Smooth muscle cell (in vitro differentiated cells): ENCODE measurements at regions not wholly inside any gene's neighbourhood (a gene's known extent, or its start where the extent isn't known, plus 50 kb on each side); places are given as distances from the start of the nearest gene placed in this dataset.

ENCODE experiments used
- DNase-seq: peaks from one replicate; lab custom pipeline; 2025; ENCODE audit not compliant: unreplicated experiment; lab: John Stamatoyannopoulos, UW
- H2AFZ ChIP-seq: fragments of 200-600 bp; sonication (generic); 2 replicates; pipeline ENCODE4 v1.6.0; 2016; ENCODE audit warnings: antibody characterized with exemption, low read depth, mild to moderate bottlenecking
- H3F3A ChIP-seq: fragments of 200-600 bp; sonication (generic); 2 replicates; pipeline ENCODE4 v1.6.0; 2017; ENCODE audit warnings: antibody characterized with exemption, low read depth
- H3K27ac ChIP-seq: fragments of 200-600 bp; sonication (generic); 2 replicates; pipeline ENCODE4 v1.5.1; 2016; ENCODE audit warnings: low read depth, mild to moderate bottlenecking
- H3K27me3 ChIP-seq: fragments of 200-600 bp; sonication (generic); 2 replicates; pipeline ENCODE4 v1.6.1; 2016; ENCODE audit warnings: low read depth, mild to moderate bottlenecking
- H3K36me3 ChIP-seq: fragments of 200-600 bp; sonication (generic); 2 replicates; pipeline ENCODE4 v1.5.1; 2016; ENCODE audit warnings: low read depth
- H3K4me1 ChIP-seq: fragments of 200-600 bp; sonication (generic); 2 replicates; pipeline ENCODE4 v1.5.1; 2016; ENCODE audit warnings: low read depth
- H3K4me2 ChIP-seq: fragments of 200-600 bp; sonication (generic); 2 replicates; pipeline ENCODE4 v1.6.0; 2016; ENCODE audit warnings: mild to moderate bottlenecking
- H3K4me3 ChIP-seq: fragments of 200-600 bp; sonication (generic); 2 replicates; pipeline ENCODE4 v1.5.1; 2016; ENCODE audit warnings: mild to moderate bottlenecking
- H3K79me2 ChIP-seq: fragments of 200-600 bp; sonication (generic); 2 replicates; pipeline ENCODE4 v1.6.0; 2016; ENCODE audit warnings: low read depth, mild to moderate bottlenecking
- H3K9ac ChIP-seq: fragments of 200-600 bp; sonication (generic); 2 replicates; pipeline ENCODE4 v1.6.0; 2016; ENCODE audit warnings: low read depth
- H3K9me3 ChIP-seq: fragments of 200-600 bp; sonication (generic); replicated peaks from 2 replicates; pipeline ENCODE4 v1.5.1; 2016; ENCODE audit warnings: low read depth
- H4K20me1 ChIP-seq: fragments of 200-600 bp; sonication (generic); 2 replicates; pipeline ENCODE4 v1.6.0; 2016; ENCODE audit warnings: low read depth
- WGBS: methylation state at CpG from one replicate; pipeline ENCODE4 v1.1.7; 2016; ENCODE audit warnings: low lambda C conversion rate; 5-methylcytosine and 5-hydroxymethylcytosine counted together
- TF ChIP-seq, protein P1 (sequence below): fragments of 200-600 bp; sonication (generic); IDR thresholded peaks from 2 replicates; pipeline ENCODE4 v1.5.1; 2017; ENCODE audit warnings: borderline replicate concordance, mild to moderate bottlenecking, antibody characterized with exemption; ENCODE audit not compliant: insufficient read depth, poor library complexity, severe bottlenecking

DNA sequence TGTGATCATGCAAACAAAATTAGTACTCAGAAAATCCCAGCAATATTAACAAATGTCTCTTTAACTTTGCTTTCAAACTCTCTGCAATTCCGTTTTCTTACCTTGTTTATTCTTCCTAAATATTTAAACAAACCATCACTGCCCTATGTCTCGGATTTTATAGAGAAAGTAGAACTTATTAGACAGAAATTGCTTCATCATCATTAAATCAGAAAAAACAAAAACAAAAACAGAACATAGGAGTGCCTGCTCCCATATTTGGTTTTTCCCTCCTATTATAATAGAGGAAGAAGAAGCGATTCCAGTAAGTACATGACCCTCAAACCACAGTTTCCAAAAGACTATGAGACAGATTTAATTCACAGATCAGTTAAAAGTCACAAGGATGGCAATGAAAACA is 1228.0 kb downstream of the RPA4 start:
- DNase-seq = no peak
- TF ChIP-seq, protein P1, sequence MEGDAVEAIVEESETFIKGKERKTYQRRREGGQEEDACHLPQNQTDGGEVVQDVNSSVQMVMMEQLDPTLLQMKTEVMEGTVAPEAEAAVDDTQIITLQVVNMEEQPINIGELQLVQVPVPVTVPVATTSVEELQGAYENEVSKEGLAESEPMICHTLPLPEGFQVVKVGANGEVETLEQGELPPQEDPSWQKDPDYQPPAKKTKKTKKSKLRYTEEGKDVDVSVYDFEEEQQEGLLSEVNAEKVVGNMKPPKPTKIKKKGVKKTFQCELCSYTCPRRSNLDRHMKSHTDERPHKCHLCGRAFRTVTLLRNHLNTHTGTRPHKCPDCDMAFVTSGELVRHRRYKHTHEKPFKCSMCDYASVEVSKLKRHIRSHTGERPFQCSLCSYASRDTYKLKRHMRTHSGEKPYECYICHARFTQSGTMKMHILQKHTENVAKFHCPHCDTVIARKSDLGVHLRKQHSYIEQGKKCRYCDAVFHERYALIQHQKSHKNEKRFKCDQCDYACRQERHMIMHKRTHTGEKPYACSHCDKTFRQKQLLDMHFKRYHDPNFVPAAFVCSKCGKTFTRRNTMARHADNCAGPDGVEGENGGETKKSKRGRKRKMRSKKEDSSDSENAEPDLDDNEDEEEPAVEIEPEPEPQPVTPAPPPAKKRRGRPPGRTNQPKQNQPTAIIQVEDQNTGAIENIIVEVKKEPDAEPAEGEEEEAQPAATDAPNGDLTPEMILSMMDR = no peak
- H3F3A ChIP-seq = no peaks in the 10 kb centered on the region
- H2AFZ ChIP-seq = no peak overlapping the region
- H3K4me3 ChIP-seq = no peak overlapping the region
- H3K4me1 ChIP-seq = no peaks in the 10 kb centered on the region
- H3K27me3 ChIP-seq = no peaks in the 10 kb centered on the region
- no peaks in the 10 kb centered on the region for H3K79me2 ChIP-seq
- H4K20me1 ChIP-seq = no peaks in the 10 kb centered on the region
- no peak overlapping the region for H3K27ac ChIP-seq
- no peaks in the 10 kb centered on the region for H3K9me3 ChIP-seq
- H3K4me2 ChIP-seq = no peak overlapping the region
- WGBS = 92% methylated on average over 3 of the region's 3 CpGs
- H3K9ac ChIP-seq = no peak overlapping the region
- H3K36me3 ChIP-seq = no peaks in the 10 kb centered on the region

DNA sequence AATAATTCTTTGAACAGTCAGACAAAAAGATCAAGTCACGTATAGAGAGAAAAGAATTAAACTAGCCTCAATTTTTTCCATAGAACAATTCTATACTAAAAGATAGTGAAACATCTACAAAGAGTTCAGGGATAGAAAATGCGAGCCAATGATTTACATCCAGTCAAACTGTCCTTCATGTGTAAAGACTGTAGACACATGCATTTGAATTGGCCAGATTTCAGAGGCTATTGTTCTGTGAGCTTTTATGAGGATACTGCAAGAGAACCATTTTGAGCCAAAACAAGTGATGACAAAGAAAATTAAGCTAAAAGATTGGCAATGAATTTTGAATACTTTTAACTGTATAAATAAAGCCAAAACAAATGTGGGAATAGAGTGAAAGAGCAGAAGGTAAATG is 1230.3 kb downstream of the RPA4 start:
- H3K9ac ChIP-seq = no peak overlapping the region
- TF ChIP-seq, protein P1 = no peak
- H3K27ac ChIP-seq = no peak overlapping the region
- H3K27me3 ChIP-seq = no peaks in the 10 kb centered on the region
- no peak overlapping the region for H2AFZ ChIP-seq
- no peaks in the 10 kb centered on the region for H3F3A ChIP-seq
- no peaks in the 10 kb centered on the region for H3K79me2 ChIP-seq
- DNase-seq = no peak
- H4K20me1 ChIP-seq = no peaks in the 10 kb centered on the region
- no peak overlapping the region for H3K4me3 ChIP-seq
- no peaks in the 10 kb centered on the region for H3K9me3 ChIP-seq
- H3K36me3 ChIP-seq = no peaks in the 10 kb centered on the region
- 91% methylated on average over 2 of the region's 2 CpGs for WGBS
- no peaks in the 10 kb centered on the region for H3K4me1 ChIP-seq
- H3K4me2 ChIP-seq = no peak overlapping the region

DNA sequence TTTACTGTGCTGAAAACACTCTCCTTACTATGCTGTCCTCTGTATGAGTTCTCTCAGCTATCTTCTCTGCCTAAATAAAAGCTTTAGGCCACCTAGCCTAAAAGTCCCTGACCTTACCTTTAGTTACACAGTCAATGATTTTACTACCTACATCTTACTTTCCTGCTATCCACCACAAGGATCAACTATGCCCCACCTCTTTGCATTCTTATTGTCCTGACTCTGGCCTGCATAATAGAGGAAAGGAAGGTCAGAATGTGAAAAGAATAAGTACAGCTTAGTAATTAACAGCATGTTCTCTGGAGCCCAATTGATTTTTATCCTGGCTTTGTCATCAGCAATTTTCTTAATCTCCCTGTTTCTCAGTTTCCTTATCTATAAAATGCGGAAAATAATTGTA is 1257.8 kb downstream of the RPA4 start:
- H3K9me3 ChIP-seq = no peaks in the 10 kb centered on the region
- 89% methylated on average over 1 of the region's 1 CpG for WGBS
- H3K79me2 ChIP-seq = no peaks in the 10 kb centered on the region
- H3K4me2 ChIP-seq = no peak overlapping the region
- DNase-seq = no peak
- TF ChIP-seq, protein P1 = no peak
- H2AFZ ChIP-seq = no peak overlapping the region
- no peak overlapping the region for H3K9ac ChIP-seq
- no peak overlapping the region for H3K27ac ChIP-seq
- no peaks in the 10 kb centered on the region for H3F3A ChIP-seq
- no peak overlapping the region for H3K4me3 ChIP-seq
- H3K4me1 ChIP-seq = peaks cover 17% of the 10 kb centered on the region
- H3K27me3 ChIP-seq = no peaks in the 10 kb centered on the region
- H4K20me1 ChIP-seq = no peaks in the 10 kb centered on the region
- H3K36me3 ChIP-seq = no peaks in the 10 kb centered on the region

DNA sequence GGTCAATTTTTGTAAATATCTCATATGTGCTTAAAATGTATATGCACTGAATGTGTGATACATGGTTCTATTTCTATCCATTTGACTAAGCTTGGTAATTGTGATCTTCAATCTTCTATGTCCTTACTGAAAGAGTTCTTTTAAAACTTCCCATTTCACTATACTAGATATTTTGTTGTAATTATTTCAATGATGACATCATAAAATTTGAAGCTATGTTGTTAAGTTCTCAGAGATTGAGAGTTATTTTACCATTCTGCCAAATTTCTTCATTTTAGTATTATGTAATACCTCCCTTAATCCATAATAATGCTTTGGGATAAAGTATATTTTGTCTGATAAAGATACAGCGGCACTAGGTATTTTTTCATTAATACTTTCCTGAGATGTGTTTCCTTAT is 1307.3 kb downstream of the RPA4 start:
- H3K4me1 ChIP-seq = no peaks in the 10 kb centered on the region
- no peaks in the 10 kb centered on the region for H3F3A ChIP-seq
- no peaks in the 10 kb centered on the region for H4K20me1 ChIP-seq
- TF ChIP-seq, protein P1 = no peak
- H3K9me3 ChIP-seq = no peaks in the 10 kb centered on the region
- no peak overlapping the region for H3K4me2 ChIP-seq
- no peak overlapping the region for H3K9ac ChIP-seq
- H2AFZ ChIP-seq = no peak overlapping the region
- WGBS = 93% methylated on average over 1 of the region's 1 CpG
- H3K27ac ChIP-seq = no peak overlapping the region
- no peak for DNase-seq
- H3K36me3 ChIP-seq = no peaks in the 10 kb centered on the region
- no peaks in the 10 kb centered on the region for H3K27me3 ChIP-seq
- H3K4me3 ChIP-seq = no peak overlapping the region
- H3K79me2 ChIP-seq = no peaks in the 10 kb centered on the region
